Keratinocyte (primary cell): ENCODE measurements at regions not wholly inside any gene's neighbourhood (a gene's known extent, or its start where the extent isn't known, plus 50 kb on each side); places are given as distances from the start of the nearest gene placed in this dataset.

Source experiments
- DNase-seq: peaks from one replicate; pipeline ENCODE4 v3.0.0-alpha.2; 2011; ENCODE audit warnings: low read depth, missing footprints, low spot score
- FAIRE-seq: peaks from 2 replicates; lab custom pipeline; 2011; peaks lifted over from hg19 to GRCh38; lab: Jason Lieb, UNC
- H2AFZ ChIP-seq: 2 replicates; pipeline ENCODE4 v1.6.0; 2012; ENCODE audit warnings: low read length, control low read depth, inconsistent platforms; ENCODE audit not compliant: control insufficient read depth
- H3K27ac ChIP-seq: 2 replicates; pipeline ENCODE4 v1.5.1; 2011; ENCODE audit warnings: low read length; ENCODE audit not compliant: control insufficient read depth, insufficient read depth
- H3K27me3 ChIP-seq: 3 replicates; pipeline ENCODE4 v1.6.0; 2011; ENCODE audit warnings: low read length; ENCODE audit not compliant: control insufficient read depth, insufficient read depth; ENCODE audit errors: extremely low read depth
- H3K36me3 ChIP-seq, 2 experiments: 2 replicates in 1 of 2; 3 replicates in 1 of 2; pipeline ENCODE4 v1.5.1; 2011; ENCODE audit warnings: low read length in 2 of 2, mild to moderate bottlenecking in 1 of 2; ENCODE audit not compliant: control insufficient read depth in 2 of 2, insufficient read depth in 2 of 2; ENCODE audit errors: extremely low read depth in 1 of 2
- H3K4me1 ChIP-seq: 3 replicates; pipeline ENCODE4 v1.5.1; 2011; ENCODE audit warnings: low read length; ENCODE audit not compliant: control insufficient read depth, insufficient read depth; ENCODE audit errors: extremely low read depth
- H3K4me2 ChIP-seq: 3 replicates; pipeline ENCODE4 v1.6.0; 2011; ENCODE audit warnings: low read depth, low read length; ENCODE audit not compliant: control insufficient read depth, insufficient read depth; ENCODE audit errors: extremely low read depth
- H3K4me3 ChIP-seq, 3 experiments: fragments of 200-600 bp in 1 of 3; sonication (generic) in 1 of 3; 2 replicates in 2 of 3; 3 replicates in 1 of 3; pipeline ENCODE4 v1.5.1; 2011 to 2016; ENCODE audit warnings: low read length in 3 of 3, mild to moderate bottlenecking in 3 of 3, control low read depth in 2 of 3, inconsistent platforms in 1 of 3, low read depth in 1 of 3, mixed read lengths in 1 of 3, mixed run types in 1 of 3, moderate library complexity in 1 of 3; ENCODE audit not compliant: control insufficient read depth in 2 of 3, insufficient read depth in 2 of 3; ENCODE audit errors: extremely low read depth in 1 of 3
- H3K79me2 ChIP-seq: 2 replicates; pipeline ENCODE4 v1.6.0; 2012; ENCODE audit warnings: low read length; ENCODE audit not compliant: control insufficient read depth, insufficient read depth
- H3K9ac ChIP-seq: 3 replicates; pipeline ENCODE4 v1.6.0; 2011; ENCODE audit warnings: low read length; ENCODE audit not compliant: control insufficient read depth, insufficient read depth; ENCODE audit errors: extremely low read depth
- H3K9me1 ChIP-seq: 3 replicates; pipeline ENCODE4 v1.6.0; 2011; ENCODE audit warnings: low read length; ENCODE audit not compliant: control insufficient read depth, insufficient read depth; ENCODE audit errors: extremely low read depth
- H3K9me3 ChIP-seq: 2 replicates; pipeline ENCODE4 v1.5.1; 2012; ENCODE audit warnings: low read depth, low read length; ENCODE audit not compliant: control insufficient read depth
- H4K20me1 ChIP-seq: 3 replicates; pipeline ENCODE4 v1.6.0; 2011; ENCODE audit warnings: low read length; ENCODE audit not compliant: control insufficient read depth, insufficient read depth; ENCODE audit errors: extremely low read depth
- EZH2 ChIP-seq: IDR thresholded peaks from one replicate; pipeline ENCODE4 v1.6.1; 2012; ENCODE audit warnings: inconsistent platforms, mild to moderate bottlenecking, low read length, moderate library complexity
- dilution Hi-C: fragments of 300-500 bp; cut with MboI; formaldehyde crosslinking; loops from one replicate; pipeline ENCODE4 v1.7.0; 2020; ENCODE audit warnings: low sequenced_read_pairs; ENCODE audit not compliant: extremely low pct_ligation_motif_present
- TF ChIP-seq, protein P1 (sequence below), 3 experiments: IDR thresholded peaks in 1 of 3; conservative IDR thresholded peaks in 1 of 3; optimal IDR thresholded peaks in 1 of 3; 2 replicates in 2 of 3; 3 replicates in 1 of 3; pipeline versions ENCODE3 to v1.5.1; 2011; ENCODE audit warnings: low read length in 3 of 3, mild to moderate bottlenecking in 3 of 3, moderate library complexity in 2 of 3, control low read depth in 1 of 3, inconsistent platforms in 1 of 3; ENCODE audit not compliant: insufficient read depth in 2 of 3; ENCODE audit errors: extremely low read depth in 1 of 3

GRCh38 chr10:128796396-128796912 lies 670.2 kb upstream of the MKI67 start:
- no peak for DNase-seq
- Histone ChIP-seq H3K9ac (no peak overlapping the region), H3K36me3 (no peaks in the 10 kb centered on the region), H3K27ac (no peak overlapping the region), H3K4me1 (no peaks in the 10 kb centered on the region), H3K9me3 (peaks cover 2% of the 10 kb centered on the region), H3K4me3 (no peak overlapping the region), H3K4me2 (no peak overlapping the region), H3K27me3 (no peaks in the 10 kb centered on the region), H3K79me2 (no peaks in the 10 kb centered on the region), H2AFZ (no peak overlapping the region), H3K9me1 (no peaks in the 10 kb centered on the region), H4K20me1 (no peaks in the 10 kb centered on the region)
- TF ChIP-seq, protein P1, sequence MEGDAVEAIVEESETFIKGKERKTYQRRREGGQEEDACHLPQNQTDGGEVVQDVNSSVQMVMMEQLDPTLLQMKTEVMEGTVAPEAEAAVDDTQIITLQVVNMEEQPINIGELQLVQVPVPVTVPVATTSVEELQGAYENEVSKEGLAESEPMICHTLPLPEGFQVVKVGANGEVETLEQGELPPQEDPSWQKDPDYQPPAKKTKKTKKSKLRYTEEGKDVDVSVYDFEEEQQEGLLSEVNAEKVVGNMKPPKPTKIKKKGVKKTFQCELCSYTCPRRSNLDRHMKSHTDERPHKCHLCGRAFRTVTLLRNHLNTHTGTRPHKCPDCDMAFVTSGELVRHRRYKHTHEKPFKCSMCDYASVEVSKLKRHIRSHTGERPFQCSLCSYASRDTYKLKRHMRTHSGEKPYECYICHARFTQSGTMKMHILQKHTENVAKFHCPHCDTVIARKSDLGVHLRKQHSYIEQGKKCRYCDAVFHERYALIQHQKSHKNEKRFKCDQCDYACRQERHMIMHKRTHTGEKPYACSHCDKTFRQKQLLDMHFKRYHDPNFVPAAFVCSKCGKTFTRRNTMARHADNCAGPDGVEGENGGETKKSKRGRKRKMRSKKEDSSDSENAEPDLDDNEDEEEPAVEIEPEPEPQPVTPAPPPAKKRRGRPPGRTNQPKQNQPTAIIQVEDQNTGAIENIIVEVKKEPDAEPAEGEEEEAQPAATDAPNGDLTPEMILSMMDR (optimal IDR thresholded peaks at IDR 0.05 in 1 of 3, IDR thresholded peaks at IDR 0.05 in 1 of 3, conservative IDR thresholded peaks at IDR 0.05 in 1 of 3; ENCODE audit: extremely low read depth in 1 of 3, insufficient read depth in 2 of 3, low read length in 3 of 3) = no peak
- no peak for TF ChIP-seq EZH2
- FAIRE-seq = no peak
- dilution Hi-C loops = no loop called here

GRCh38 chr10:128802062-128802461 lies 665.0 kb upstream of the MGMT start:
- peaks cover 2% of the 10 kb centered on the region for H3K9me3 ChIP-seq
- H3K9me1 ChIP-seq = no peaks in the 10 kb centered on the region
- FAIRE-seq (no peak), DNase-seq (no peak)
- H3K27ac ChIP-seq = no peak overlapping the region
- no peaks in the 10 kb centered on the region for H3K27me3 ChIP-seq
- no peaks in the 10 kb centered on the region for H3K36me3 ChIP-seq
- no peaks in the 10 kb centered on the region for H4K20me1 ChIP-seq
- no peaks in the 10 kb centered on the region for H3K79me2 ChIP-seq
- H2AFZ ChIP-seq = no peak overlapping the region
- no peak overlapping the region for H3K9ac ChIP-seq
- H3K4me2 ChIP-seq = no peak overlapping the region
- TF ChIP-seq, protein P1 (optimal IDR thresholded peaks at IDR 0.05 in 1 of 3, IDR thresholded peaks at IDR 0.05 in 1 of 3, conservative IDR thresholded peaks at IDR 0.05 in 1 of 3; ENCODE audit: extremely low read depth in 1 of 3, insufficient read depth in 2 of 3, low read length in 3 of 3) = no peak
- no peak for TF ChIP-seq EZH2
- H3K4me3 ChIP-seq = no peak overlapping the region
- no peaks in the 10 kb centered on the region for H3K4me1 ChIP-seq
- dilution Hi-C loops = no loop called here
